CD14-positive monocyte (primary cell): ENCODE measurements at regions not wholly inside any gene's neighbourhood (a gene's known extent, or its start where the extent isn't known, plus 50 kb on each side); places are given as distances from the start of the nearest gene placed in this dataset.

ENCODE experiments used
- DNase-seq, 3 donors: peaks; one replicate each; pipeline ENCODE4 v3.0.0-alpha.2; 2011 to 2022
- H2AFZ ChIP-seq: 2 replicates; pipeline ENCODE4 v1.6.0; 2012; ENCODE audit warnings: mild to moderate bottlenecking, low read depth, low read length, inconsistent platforms; ENCODE audit not compliant: insufficient read depth, poor library complexity, severe bottlenecking
- H3K27ac ChIP-seq, 2 donors: 1 replicate in 1 of 2; 2 replicates in 1 of 2; pipeline ENCODE4 v1.5.1; 2012 to 2013; ENCODE audit warnings: low read length in 2 of 2, control low read depth in 1 of 2, inconsistent platforms in 1 of 2, low read depth in 1 of 2, mild to moderate bottlenecking in 1 of 2
- H3K27me3 ChIP-seq, 2 donors: one replicate each; pipeline versions ENCODE4 v1.6.0 to v1.6.1; 2011 to 2013; ENCODE audit warnings: low read length in 2 of 2; ENCODE audit not compliant: control insufficient read depth in 2 of 2, insufficient read depth in 2 of 2
- H3K36me3 ChIP-seq, 2 donors: replicated peaks in 1 of 2; 1 replicate in 1 of 2; 2 replicates in 1 of 2; pipeline versions ENCODE4 v1.5.1 to v1.6.1; 2012 to 2013; ENCODE audit warnings: low read length in 2 of 2, control low read depth in 1 of 2, inconsistent platforms in 1 of 2, mild to moderate bottlenecking in 1 of 2; ENCODE audit not compliant: insufficient read depth in 2 of 2, control insufficient read depth in 1 of 2
- H3K4me1 ChIP-seq, 2 donors: 1 replicate in 1 of 2; 2 replicates in 1 of 2; pipeline versions ENCODE4 v1.5.1 to v1.6.1; 2012 to 2013; ENCODE audit warnings: low read length in 2 of 2, control low read depth in 1 of 2, inconsistent platforms in 1 of 2, mild to moderate bottlenecking in 1 of 2, moderate library complexity in 1 of 2; ENCODE audit not compliant: insufficient read depth in 2 of 2, control insufficient read depth in 1 of 2
- H3K4me2 ChIP-seq: replicated peaks from 2 replicates; pipeline ENCODE3; 2012; ENCODE audit warnings: low read length, moderate library complexity, mild to moderate bottlenecking; ENCODE audit not compliant: poor library complexity, severe bottlenecking; ENCODE audit errors: extremely low read depth
- H3K4me3 ChIP-seq, 3 experiments: fragments of 200-600 bp in 1 of 3; sonication (generic) in 1 of 3; replicated peaks in 1 of 3; 1 replicate in 2 of 3; 2 replicates in 1 of 3; pipeline ENCODE4 v1.5.1; 2011 to 2013; ENCODE audit warnings: low read length in 3 of 3, mild to moderate bottlenecking in 3 of 3, control low read depth in 2 of 3, low read depth in 2 of 3, inconsistent platforms in 1 of 3, moderate library complexity in 1 of 3
- H3K79me2 ChIP-seq: 2 replicates; pipeline ENCODE4 v1.6.0; 2012; ENCODE audit warnings: mild to moderate bottlenecking, control low read depth, inconsistent platforms, low read length, moderate library complexity; ENCODE audit not compliant: insufficient read depth
- H3K9ac ChIP-seq: 2 replicates; pipeline ENCODE4 v1.6.0; 2017; ENCODE audit warnings: low read length, mild to moderate bottlenecking; ENCODE audit not compliant: insufficient read depth, poor library complexity, severe bottlenecking
- H3K9me3 ChIP-seq, 2 donors: replicated peaks in 1 of 2; 1 replicate in 1 of 2; 2 replicates in 1 of 2; pipeline versions ENCODE4 v1.5.1 to v1.6.1; 2012 to 2013; ENCODE audit warnings: low read length in 2 of 2, control low read depth in 1 of 2; ENCODE audit not compliant: control insufficient read depth in 1 of 2, insufficient read depth in 1 of 2
- H4K20me1 ChIP-seq: 2 replicates; pipeline ENCODE4 v1.6.0; 2012; ENCODE audit warnings: mild to moderate bottlenecking, low read length, control low read depth, moderate library complexity; ENCODE audit not compliant: insufficient read depth
- H3K27ac Mint-ChIP-seq, 7 donors: one replicate each; pipeline ENCODE4 v1.8.0; 2020; ENCODE audit warnings: mild to moderate bottlenecking in 7 of 7, mixed read lengths in 7 of 7, moderate library complexity in 6 of 7, inconsistent platforms in 2 of 7
- H3K27me3 Mint-ChIP-seq, 3 donors: one replicate each; pipeline ENCODE4 v1.8.0; 2021 to 2022; ENCODE audit warnings: low read depth in 3 of 3, mild to moderate bottlenecking in 3 of 3, mixed read lengths in 3 of 3, moderate library complexity in 3 of 3, inconsistent platforms in 1 of 3
- H3K36me3 Mint-ChIP-seq, 2 donors: one replicate each; pipeline ENCODE4 v1.8.0; 2020; ENCODE audit warnings: mixed read lengths in 2 of 2, inconsistent platforms in 1 of 2, mild to moderate bottlenecking in 1 of 2
- H3K4me1 Mint-ChIP-seq: one replicate; pipeline ENCODE4 v1.8.0; 2020; ENCODE audit warnings: mild to moderate bottlenecking, mixed read lengths
- H3K4me3 Mint-ChIP-seq, 2 donors: one replicate each; pipeline ENCODE4 v1.8.0; 2020; ENCODE audit warnings: mild to moderate bottlenecking in 2 of 2, mixed read lengths in 2 of 2, moderate library complexity in 1 of 2
- H3K9me3 Mint-ChIP-seq, 7 donors: one replicate each; pipeline ENCODE4 v1.8.0; 2020 to 2022; ENCODE audit warnings: mixed read lengths in 7 of 7, mild to moderate bottlenecking in 6 of 7, moderate library complexity in 6 of 7, inconsistent platforms in 2 of 7
- CTCF ChIP-seq: fragments of 200-600 bp; IDR thresholded peaks from one replicate; pipeline ENCODE4 v1.8.0; 2022; ENCODE audit warnings: antibody characterized with exemption, mild to moderate bottlenecking
- WGBS: methylation state at CpG from one replicate; pipeline ENCODE4 v1.1.5; 2013; ENCODE audit warnings: missing lambda C conversion rate; ENCODE audit not compliant: insufficient coverage; 5-methylcytosine and 5-hydroxymethylcytosine counted together
- intact Hi-C, 2 donors: fragments of 100-400 bp; cut with micrococcal nuclease; formaldehyde crosslinking; loops; one replicate each; pipeline versions ENCODE4 v1.15.0 to v1.15.1; 2023

GRCh38 chr13:50275392-50276063 lies 260.3 kb downstream of the KCNRG start:
- H3K36me3 Mint-ChIP-seq: peaks cover 0 to 4% of the 10 kb centered on the region in 2 donors
- intact Hi-C loops: no loop called here
- Histone ChIP-seq H3K4me3 (no peak overlapping the region), H3K9ac (no peak overlapping the region), H3K36me3 (no peaks in the 10 kb centered on the region), H3K27me3 (no peaks in the 10 kb centered on the region), H2AFZ (no peak overlapping the region), H3K4me2 (no peak overlapping the region), H4K20me1 (no peaks in the 10 kb centered on the region), H3K27ac (no peak overlapping the region), H3K4me1 (no peaks in the 10 kb centered on the region), H3K79me2 (no peaks in the 10 kb centered on the region), H3K9me3 (no peaks in the 10 kb centered on the region)
- no peak overlapping the region for H3K27ac Mint-ChIP-seq
- no CpG with 5 or more reads among the region's 1 CpG for WGBS
- H3K4me3 Mint-ChIP-seq: no peak overlapping the region
- peaks cover 0 to 9% (median 4%) of the 10 kb centered on the region in 7 donors for H3K9me3 Mint-ChIP-seq
- DNase-seq: no peak
- peaks cover 0 to 1% (median 0%) of the 10 kb centered on the region in 3 donors for H3K27me3 Mint-ChIP-seq
- no peak for TF ChIP-seq CTCF
- peaks cover 17% of the 10 kb centered on the region for H3K4me1 Mint-ChIP-seq

- H4K20me1 ChIP-seq: no peaks in the 10 kb centered on the region
- H3K27ac ChIP-seq: no peak overlapping the region
- H3K36me3 ChIP-seq: no peaks in the 10 kb centered on the region
- H3K27ac Mint-ChIP-seq: no peak overlapping the region
- H3K9me3 ChIP-seq: no peaks in the 10 kb centered on the region
- H3K36me3 Mint-ChIP-seq: peaks cover 0 to 3% of the 10 kb centered on the region in 2 donors
- H3K79me2 ChIP-seq: no peaks in the 10 kb centered on the region
- no peak overlapping the region for H2AFZ ChIP-seq
- H3K27me3 ChIP-seq: no peaks in the 10 kb centered on the region
- WGBS: no CpG with 5 or more reads among the region's 2 CpGs
- H3K9ac ChIP-seq: no peak overlapping the region
- no peak overlapping the region for H3K4me3 ChIP-seq
- TF ChIP-seq CTCF: no peak
- DNase-seq: no peak
- intact Hi-C loops: no loop called here
- peaks cover 11% of the 10 kb centered on the region for H3K4me1 Mint-ChIP-seq
- no peak overlapping the region for H3K4me3 Mint-ChIP-seq
- no peak overlapping the region for H3K4me2 ChIP-seq
- peaks cover 0 to 1% (median 0%) of the 10 kb centered on the region in 3 donors for H3K27me3 Mint-ChIP-seq
- peaks cover 0 to 9% (median 5%) of the 10 kb centered on the region in 7 donors for H3K9me3 Mint-ChIP-seq
- no peaks in the 10 kb centered on the region for H3K4me1 ChIP-seq
Observed at GRCh38 chr13:50276550-50276949, 261.3 kb downstream of the KCNRG start.
